ENCODE measurements at regions not wholly inside any gene's neighbourhood (a gene's known extent, or its start where the extent isn't known, plus 50 kb on each side); places are given as distances from the start of the nearest gene placed in this dataset.

DNA sequence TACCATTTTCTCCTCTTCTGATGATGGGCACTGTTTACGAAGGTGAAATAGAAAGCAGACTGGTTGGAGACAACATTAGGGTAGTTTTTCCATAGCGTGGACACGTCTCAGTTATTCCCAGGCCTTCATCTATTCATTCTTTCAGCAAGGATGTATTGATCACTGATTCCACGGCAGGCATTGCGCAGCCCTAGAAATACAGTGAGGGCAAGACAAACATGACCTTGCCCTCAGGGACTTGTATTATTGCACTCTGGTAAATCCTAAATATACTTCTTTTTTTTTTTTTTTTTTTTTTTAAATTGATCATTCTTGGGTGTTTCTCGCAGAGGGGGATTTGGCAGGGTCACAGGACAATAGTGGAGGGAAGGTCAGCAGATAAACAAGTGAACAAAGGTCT is 167.3 kb upstream of the SPRED2 start:
- Histone ChIP-seq H3K4me3 (replicated peaks in 1 of 3; ENCODE audit: insufficient read depth in 1 of 3, low read depth in 2 of 3, low read length in 3 of 3) (no peak overlapping the region), H3K27ac (ENCODE audit: extremely low read length, insufficient read depth, low read length) (no peak overlapping the region), H2AFZ (ENCODE audit: low read length) (no peak overlapping the region), H4K20me1 (ENCODE audit: insufficient read depth, low read length) (no peaks in the 10 kb centered on the region), H3K9ac (ENCODE audit: insufficient read depth, low read depth, low read length) (no peak overlapping the region), H3K4me2 (ENCODE audit: low read depth, low read length) (0 out of 2 replicates have a peak overlapping the region, but pooled peaks have one; percentile 16), H3K27me3 (ENCODE audit: control insufficient read depth in 1 of 2, insufficient read depth in 2 of 2, low read length in 2 of 2) (no peaks in the 10 kb centered on the region), H3K79me2 (ENCODE audit: insufficient read depth, low read length) (no peaks in the 10 kb centered on the region), H3K4me1 (ENCODE audit: insufficient read depth, low read length) (0 out of 2 replicates have a peak, but pooled peaks cover 12% of the 10 kb centered on the region), H3K9me3 (ENCODE audit: low read length) (no peaks in the 10 kb centered on the region), H3K36me3 (replicated peaks in 1 of 2; ENCODE audit: control insufficient read depth in 1 of 2, insufficient read depth in 2 of 2, low read length in 2 of 2) (no peaks in the 10 kb centered on the region)
- CTCF ChIA-PET (ENCODE audit: low intra/inter-chr PET ratio, low total read pairs): no interaction called here
- peak; percentile 88 for ATAC-seq
- in situ Hi-C loops (cut with HindIII; ENCODE audit: extremely low pct_ligation_motif_present, low pct_unique_long_range_greater_than_20kb) (no loop called here), intact Hi-C loops (cut with micrococcal nuclease; ENCODE audit: unreplicated experiment) (no loop called here)
- POLR2A ChIA-PET: no interaction called here
- WGBS (ENCODE audit: low lambda C conversion rate): 1% methylated on average over 6 of the region's 6 CpGs
- no TSS peak for BruUV-seq (replicated peaks)
- peak; percentile 23 for FAIRE-seq
- peak; percentile 15 for DNase-seq (ENCODE audit: low spot score)
- no peak for TF ChIP-seq SOX6 (IDR thresholded peaks at IDR 0.05)
- peak; percentile 70 for TF ChIP-seq SOX6 (CRISPR knock-in tag; IDR thresholded peaks at IDR 0.05)
- TF ChIP-seq CEBPB (IDR thresholded peaks at IDR 0.05; ENCODE audit: borderline replicate concordance, low read depth, low read length): peak; percentile 70; the same call in 1 of the 2 replicates
- TF ChIP-seq FOSL2 (CRISPR knock-in tag; IDR thresholded peaks at IDR 0.05): 0 out of 2 replicates have a peak, but pooled peaks have one; percentile 18
- no peak for TF ChIP-seq FOXP1 (IDR thresholded peaks at IDR 0.05)
- TF ChIP-seq FOXP1 (CRISPR knock-in tag; IDR thresholded peaks at IDR 0.05): peak; percentile 25; the same call in 1 of the 2 replicates
- TF ChIP-seq NR2F2 (IDR thresholded peaks at IDR 0.05; ENCODE audit: borderline replicate concordance, low read depth): peak; percentile 85
- TF ChIP-seq ARID5B (CRISPR knock-in tag; IDR thresholded peaks at IDR 0.05): peak; percentile 54
- TF ChIP-seq SMC3 (IDR thresholded peaks at IDR 0.05; ENCODE audit: low read length): no peak
- peak; percentile 53; the same call in 1 of the 2 replicates for TF ChIP-seq PITX1 (CRISPR knock-in tag; IDR thresholded peaks at IDR 0.05)
- TF ChIP-seq HNF4A (CRISPR knock-in tag; IDR thresholded peaks at IDR 0.05): peak; percentile 41
- 0 out of 2 replicates have a peak, but pooled peaks have one; percentile 22 for TF ChIP-seq HDAC2 (CRISPR knock-in tag; IDR thresholded peaks at IDR 0.05)
- no peak for TF ChIP-seq ZNF33A (CRISPR knock-in tag; IDR thresholded peaks at IDR 0.05; ENCODE audit: borderline replicate concordance)
- peak; percentile 77 for TF ChIP-seq ONECUT2 (CRISPR knock-in tag; IDR thresholded peaks at IDR 0.05)
- TF ChIP-seq GATAD2A (CRISPR knock-in tag; IDR thresholded peaks at IDR 0.05): peak; percentile 80
- TF ChIP-seq, protein P1, sequence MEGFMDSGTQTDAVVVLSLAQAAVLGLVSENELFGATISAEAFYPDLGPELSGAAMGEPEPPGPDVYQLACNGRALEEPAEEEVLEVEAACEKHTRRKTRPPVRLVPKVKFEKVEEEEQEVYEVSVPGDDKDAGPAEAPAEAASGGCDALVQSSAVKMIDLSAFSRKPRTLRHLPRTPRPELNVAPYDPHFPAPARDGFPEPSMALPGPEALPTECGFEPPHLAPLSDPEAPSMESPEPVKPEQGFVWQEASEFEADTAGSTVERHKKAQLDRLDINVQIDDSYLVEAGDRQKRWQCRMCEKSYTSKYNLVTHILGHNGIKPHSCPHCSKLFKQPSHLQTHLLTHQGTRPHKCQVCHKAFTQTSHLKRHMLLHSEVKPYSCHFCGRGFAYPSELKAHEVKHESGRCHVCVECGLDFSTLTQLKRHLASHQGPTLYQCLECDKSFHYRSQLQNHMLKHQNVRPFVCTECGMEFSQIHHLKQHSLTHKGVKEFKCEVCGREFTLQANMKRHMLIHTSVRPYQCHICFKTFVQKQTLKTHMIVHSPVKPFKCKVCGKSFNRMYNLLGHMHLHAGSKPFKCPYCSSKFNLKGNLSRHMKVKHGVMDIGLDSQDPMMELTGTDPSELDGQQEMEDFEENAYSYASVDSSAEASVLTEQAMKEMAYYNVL (CRISPR knock-in tag; IDR thresholded peaks at IDR 0.05; ENCODE audit: borderline replicate concordance): peak; percentile 20; the same call in 1 of the 2 replicates
- peak; percentile 61 for TF ChIP-seq NR2F6 (IDR thresholded peaks at IDR 0.05)
- peak; percentile 62; the same call in 1 of the 2 replicates for TF ChIP-seq NR2F6 (CRISPR knock-in tag; IDR thresholded peaks at IDR 0.05)
- no peak for TF ChIP-seq ZNF30 (CRISPR knock-in tag; IDR thresholded peaks at IDR 0.05)
- 0 out of 2 replicates have a peak, but pooled peaks have one; percentile 43 for TF ChIP-seq CEBPG (CRISPR knock-in tag; IDR thresholded peaks at IDR 0.05)
- no peak for TF ChIP-seq ZNF616 (CRISPR knock-in tag; IDR thresholded peaks at IDR 0.05; ENCODE audit: low read depth)
- peak; percentile 45; the same call in 1 of the 2 replicates for TF ChIP-seq FOXA3 (CRISPR knock-in tag; IDR thresholded peaks at IDR 0.05)
- TF ChIP-seq SALL1 (CRISPR knock-in tag; IDR thresholded peaks at IDR 0.05): peak; percentile 47; the same call in 1 of the 2 replicates
- peak; percentile 87 for TF ChIP-seq BCL6 (CRISPR knock-in tag; IDR thresholded peaks at IDR 0.05)
